Osteoblast (primary cell): ENCODE measurements at regions not wholly inside any gene's neighbourhood (a gene's known extent, or its start where the extent isn't known, plus 50 kb on each side); places are given as distances from the start of the nearest gene placed in this dataset.

Source experiments
- DNase-seq: peaks from one replicate; pipeline ENCODE4 v3.0.0; 2011; ENCODE audit warnings: low spot score, mixed read lengths; ENCODE audit not compliant: insufficient read length; ENCODE audit errors: missing footprints
- H2AFZ ChIP-seq: 2 replicates; pipeline ENCODE4 v1.6.0; 2011; ENCODE audit warnings: mild to moderate bottlenecking, low read length
- H3K27ac ChIP-seq: 2 replicates; pipeline ENCODE4 v1.5.1; 2011; ENCODE audit warnings: mild to moderate bottlenecking, low read depth, low read length, moderate library complexity
- H3K27me3 ChIP-seq: 2 replicates; pipeline ENCODE4 v1.6.0; 2012; ENCODE audit warnings: mild to moderate bottlenecking, control low read depth, inconsistent platforms, low read length, moderate library complexity; ENCODE audit not compliant: insufficient read depth
- H3K36me3 ChIP-seq: 2 replicates; pipeline ENCODE4 v1.5.1; 2011; ENCODE audit warnings: mild to moderate bottlenecking, low read length, control low read depth, moderate library complexity; ENCODE audit not compliant: insufficient read depth
- H3K4me1 ChIP-seq: 2 replicates; pipeline ENCODE4 v1.5.1; 2011; ENCODE audit warnings: mild to moderate bottlenecking, low read length, control low read depth, moderate library complexity; ENCODE audit not compliant: insufficient read depth
- H3K4me2 ChIP-seq: 2 replicates; pipeline ENCODE4 v1.6.0; 2011; ENCODE audit warnings: mild to moderate bottlenecking, low read length; ENCODE audit not compliant: insufficient read depth
- H3K4me3 ChIP-seq: fragments of 200-600 bp; sonication (generic); 3 replicates; pipeline ENCODE4 v1.5.1; 2012; ENCODE audit warnings: mild to moderate bottlenecking, low read length, inconsistent platforms; ENCODE audit not compliant: insufficient read depth
- H3K79me2 ChIP-seq: 2 replicates; pipeline ENCODE4 v1.6.0; 2012; ENCODE audit warnings: mild to moderate bottlenecking, low read length, control low read depth, inconsistent platforms; ENCODE audit not compliant: insufficient read depth
- H3K9me3 ChIP-seq: 2 replicates; pipeline ENCODE4 v1.5.1; 2011; ENCODE audit warnings: low read depth, low read length, control low read depth
- H4K20me1 ChIP-seq: 2 replicates; pipeline ENCODE4 v1.6.0; 2012; ENCODE audit warnings: mild to moderate bottlenecking, low read length, control low read depth; ENCODE audit not compliant: insufficient read depth
- TF ChIP-seq, protein P1 (sequence below): IDR thresholded peaks from 2 replicates; pipeline ENCODE4 v1.5.1; 2011; ENCODE audit warnings: mild to moderate bottlenecking, low read depth, low read length, moderate library complexity; ENCODE audit errors: extremely low read depth

- Histone ChIP-seq H3K4me2 (peak overlapping the region; percentile 72), H4K20me1 (no peaks in the 10 kb centered on the region), H3K79me2 (no peaks in the 10 kb centered on the region), H3K36me3 (no peaks in the 10 kb centered on the region), H3K4me3 (peak overlapping the region; percentile 47), H3K27me3 (no peaks in the 10 kb centered on the region), H3K9me3 (no peaks in the 10 kb centered on the region), H3K27ac (no peak overlapping the region), H2AFZ (peak overlapping the region; percentile 78), H3K4me1 (no peaks in the 10 kb centered on the region)
- DNase-seq: peak; percentile 50
- TF ChIP-seq, protein P1, sequence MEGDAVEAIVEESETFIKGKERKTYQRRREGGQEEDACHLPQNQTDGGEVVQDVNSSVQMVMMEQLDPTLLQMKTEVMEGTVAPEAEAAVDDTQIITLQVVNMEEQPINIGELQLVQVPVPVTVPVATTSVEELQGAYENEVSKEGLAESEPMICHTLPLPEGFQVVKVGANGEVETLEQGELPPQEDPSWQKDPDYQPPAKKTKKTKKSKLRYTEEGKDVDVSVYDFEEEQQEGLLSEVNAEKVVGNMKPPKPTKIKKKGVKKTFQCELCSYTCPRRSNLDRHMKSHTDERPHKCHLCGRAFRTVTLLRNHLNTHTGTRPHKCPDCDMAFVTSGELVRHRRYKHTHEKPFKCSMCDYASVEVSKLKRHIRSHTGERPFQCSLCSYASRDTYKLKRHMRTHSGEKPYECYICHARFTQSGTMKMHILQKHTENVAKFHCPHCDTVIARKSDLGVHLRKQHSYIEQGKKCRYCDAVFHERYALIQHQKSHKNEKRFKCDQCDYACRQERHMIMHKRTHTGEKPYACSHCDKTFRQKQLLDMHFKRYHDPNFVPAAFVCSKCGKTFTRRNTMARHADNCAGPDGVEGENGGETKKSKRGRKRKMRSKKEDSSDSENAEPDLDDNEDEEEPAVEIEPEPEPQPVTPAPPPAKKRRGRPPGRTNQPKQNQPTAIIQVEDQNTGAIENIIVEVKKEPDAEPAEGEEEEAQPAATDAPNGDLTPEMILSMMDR: no peak
Observed at GRCh38 chr2:54360055-54360792, 95.9 kb upstream of the SPTBN1 start.

- Histone ChIP-seq H2AFZ (no peak overlapping the region), H3K79me2 (no peaks in the 10 kb centered on the region), H3K4me1 (no peaks in the 10 kb centered on the region), H3K4me2 (no peak overlapping the region), H3K4me3 (no peak overlapping the region), H3K9me3 (no peaks in the 10 kb centered on the region), H3K27ac (no peak overlapping the region), H3K27me3 (no peaks in the 10 kb centered on the region), H4K20me1 (no peaks in the 10 kb centered on the region), H3K36me3 (no peaks in the 10 kb centered on the region)
- TF ChIP-seq, protein P1: no peak
- DNase-seq: no peak
Observed at GRCh38 chr2:54364409-54364808, 91.7 kb upstream of the SPTBN1 start.

DNA sequence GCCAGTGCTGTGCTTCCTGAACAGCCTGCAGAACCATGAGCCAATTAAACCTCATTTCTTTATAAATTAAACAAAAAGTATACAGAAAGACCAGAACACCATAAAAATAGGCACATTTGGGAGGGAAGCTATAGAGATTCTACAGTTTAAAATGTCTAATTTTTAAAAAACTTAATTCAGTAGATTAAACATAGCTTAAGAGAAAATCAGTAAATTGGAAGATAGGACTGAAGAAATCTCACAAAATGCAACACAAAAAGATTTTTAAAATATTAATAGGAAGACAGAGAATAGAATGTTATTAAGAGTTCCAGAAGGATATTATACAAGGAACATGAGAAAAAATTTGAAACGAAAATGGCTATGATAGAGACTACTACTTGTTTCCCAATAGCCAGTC, 90.5 kb upstream of the SPTBN1 start:
- Histone ChIP-seq H3K4me1 (peaks cover 2% of the 10 kb centered on the region), H4K20me1 (no peaks in the 10 kb centered on the region), H3K27me3 (no peaks in the 10 kb centered on the region), H3K4me2 (no peak overlapping the region), H2AFZ (no peak overlapping the region), H3K27ac (no peak overlapping the region), H3K4me3 (no peak overlapping the region), H3K79me2 (no peaks in the 10 kb centered on the region), H3K9me3 (no peaks in the 10 kb centered on the region), H3K36me3 (no peaks in the 10 kb centered on the region)
- TF ChIP-seq, protein P1: no peak
- DNase-seq: no peak

DNA sequence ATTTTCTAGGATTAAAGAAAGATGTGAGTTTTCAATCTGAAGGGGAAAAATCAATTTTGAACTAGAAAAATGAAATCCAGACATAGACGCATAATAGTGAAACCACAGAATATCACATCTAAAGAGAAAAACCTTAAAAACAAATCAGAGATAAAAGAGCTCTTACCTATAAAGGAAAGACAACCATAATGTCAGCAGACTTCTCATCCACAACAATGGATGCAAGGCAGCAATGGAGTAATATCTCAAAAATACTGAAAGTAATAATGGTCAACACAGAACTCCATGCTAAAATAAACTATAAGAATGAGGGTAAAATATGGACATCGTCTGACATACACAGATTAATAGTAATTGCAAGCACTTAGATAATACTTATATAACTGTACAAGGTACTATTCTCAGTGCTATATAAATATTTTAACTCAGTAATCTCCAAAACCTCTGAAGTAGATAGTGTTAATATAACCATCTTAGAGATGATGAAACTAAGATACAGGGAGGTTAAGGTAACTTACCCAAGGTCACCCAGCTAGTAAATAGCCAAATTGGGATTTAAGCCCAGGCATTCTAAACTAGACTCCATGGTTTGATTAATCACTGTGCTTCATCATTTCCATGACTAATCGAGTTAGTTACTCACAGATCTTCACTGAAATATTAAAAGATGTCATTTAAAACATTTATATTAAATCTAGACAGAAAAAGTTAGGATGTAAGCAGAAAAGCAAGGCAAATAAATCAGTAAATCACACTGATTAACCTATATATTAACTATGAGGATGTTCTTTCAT, 89.4 kb upstream of the SPTBN1 start:
- H3K4me3 ChIP-seq: no peak overlapping the region
- peaks cover 12% of the 10 kb centered on the region for H3K4me1 ChIP-seq
- H4K20me1 ChIP-seq: no peaks in the 10 kb centered on the region
- H3K79me2 ChIP-seq: no peaks in the 10 kb centered on the region
- TF ChIP-seq, protein P1: no peak
- H3K9me3 ChIP-seq: no peaks in the 10 kb centered on the region
- H3K27me3 ChIP-seq: no peaks in the 10 kb centered on the region
- no peaks in the 10 kb centered on the region for H3K36me3 ChIP-seq
- no peak overlapping the region for H3K4me2 ChIP-seq
- H2AFZ ChIP-seq: no peak overlapping the region
- H3K27ac ChIP-seq: no peak overlapping the region
- DNase-seq: no peak
